Stimulated activated naive B cell treated with anti-CD40 and anti-IgM and Interleukin-4, amounts not matched to agents 10 μg/mL and 1 μg/mL and 100 μg/mL, for 72 hours (primary cell): ENCODE measurements at regions not wholly inside any gene's neighbourhood (a gene's known extent, or its start where the extent isn't known, plus 50 kb on each side); places are given as distances from the start of the nearest gene placed in this dataset.
"Not testable (repeated sequence)": the region's sequence is repeated elsewhere in the genome, so short reads cannot be mapped to it uniquely, and the experiment has no call there.

ENCODE experiments used
- ATAC-seq, 2 donors: fragments of 150-1000 bp; cut with Tn5 transposase; replicated peaks; 2 replicates each; pipeline ENCODE4 v1.10.0; 2021; ENCODE audit warnings: moderate library complexity in 1 of 2
- DNase-seq: peaks from one replicate; pipeline ENCODE4 v3.0.0; 2021
- H3K27ac Mint-ChIP-seq: one replicate; pipeline ENCODE4 v1.8.0; 2022; ENCODE audit warnings: mild to moderate bottlenecking, mixed read lengths
- H3K27me3 Mint-ChIP-seq, 2 donors: one replicate each; pipeline ENCODE4 v1.8.0; 2022; ENCODE audit warnings: mixed read lengths in 2 of 2
- H3K36me3 Mint-ChIP-seq, 2 donors: one replicate each; pipeline ENCODE4 v1.8.0; 2022; ENCODE audit warnings: mixed read lengths in 2 of 2, mild to moderate bottlenecking in 1 of 2
- H3K4me1 Mint-ChIP-seq, 2 donors: one replicate each; pipeline ENCODE4 v1.8.0; 2022; ENCODE audit warnings: mixed read lengths in 2 of 2, mild to moderate bottlenecking in 1 of 2
- H3K4me3 Mint-ChIP-seq, 2 donors: one replicate each; pipeline ENCODE4 v1.8.0; 2022; ENCODE audit warnings: mild to moderate bottlenecking in 2 of 2, mixed read lengths in 2 of 2, moderate library complexity in 1 of 2
- H3K9me3 Mint-ChIP-seq, 2 donors: one replicate each; pipeline ENCODE4 v1.8.0; 2022; ENCODE audit warnings: mixed read lengths in 2 of 2, mild to moderate bottlenecking in 1 of 2

DNA sequence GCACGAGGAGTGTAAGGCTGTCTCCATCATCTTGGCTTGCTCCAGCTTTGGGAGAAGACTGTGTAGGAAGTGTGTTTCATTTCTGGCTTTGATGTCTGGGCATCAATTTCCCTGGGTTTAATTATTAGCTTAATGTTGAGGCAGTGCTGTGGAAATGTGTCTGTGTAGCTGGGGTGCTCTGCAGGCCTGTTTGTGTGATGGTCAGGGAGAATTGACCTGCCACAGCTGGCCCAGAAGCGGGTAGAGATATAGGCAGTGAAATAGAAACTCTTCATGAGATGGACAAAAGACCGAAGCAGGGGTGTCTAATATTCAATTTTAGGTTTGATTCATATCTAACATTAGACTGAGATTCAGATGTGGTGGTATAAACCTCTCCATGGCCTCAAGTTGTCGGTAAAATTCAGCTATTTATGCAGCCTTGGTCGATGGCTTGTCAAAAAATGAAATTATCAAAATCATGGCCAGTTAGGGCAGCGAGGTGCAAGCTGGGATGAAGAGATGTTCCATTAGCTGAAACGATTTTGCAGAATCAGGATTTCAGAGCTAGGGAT lies 95.3 kb upstream of the SNX9 start:
- peaks cover 11 to 13% of the 10 kb centered on the region in 2 donors for H3K36me3 Mint-ChIP-seq
- no peak for ATAC-seq
- H3K4me3 Mint-ChIP-seq: no peak overlapping the region

DNA sequence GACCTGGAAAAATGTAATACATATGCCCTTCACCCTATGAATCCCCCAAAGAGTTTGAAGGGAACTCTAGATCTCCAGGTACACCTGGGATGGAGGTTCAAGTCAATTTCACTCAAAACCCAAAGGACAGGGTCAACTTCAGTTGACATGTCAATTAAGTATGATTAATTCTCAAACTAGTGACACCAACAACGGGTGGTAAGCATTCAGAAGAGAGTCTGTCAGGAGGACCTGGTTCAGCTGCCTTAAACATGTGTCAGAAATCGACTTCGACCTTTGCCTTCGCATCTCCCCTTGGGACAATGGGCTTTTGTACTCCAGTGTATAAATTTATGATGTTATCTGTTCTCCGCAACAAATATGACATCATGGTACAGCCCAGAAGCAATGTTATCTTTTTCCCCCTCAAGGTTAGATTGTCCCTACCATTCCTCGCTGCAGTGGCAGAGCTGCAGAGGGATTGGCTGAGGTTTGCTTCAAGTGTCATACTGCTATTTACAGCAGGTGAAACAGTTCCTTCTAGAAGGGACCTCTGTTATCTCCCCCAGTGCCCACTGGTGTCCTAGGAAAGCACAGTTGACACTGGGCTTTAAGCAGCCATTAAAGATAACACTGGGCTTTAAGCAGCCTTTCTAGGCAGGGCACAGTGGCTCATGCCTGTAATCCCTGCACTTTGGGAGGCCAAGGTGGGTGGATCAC lies 94.7 kb upstream of the SNX9 start:
- Mint-ChIP-seq H3K36me3 (peaks cover 11 to 13% of the 10 kb centered on the region in 2 donors), H3K9me3 (peaks cover 11 to 16% of the 10 kb centered on the region in 2 donors), H3K27me3 (peaks cover 0 to 8% of the 10 kb centered on the region in 2 donors), H3K27ac (no peak overlapping the region), H3K4me1 (no peaks in the 10 kb centered on the region), H3K4me3 (no peak overlapping the region)
- DNase-seq (no peak), ATAC-seq (no peak)

More for the DNA sequence above, 95.3 kb upstream of the SNX9 start:
- DNase-seq: no peak
- peaks cover 0 to 8% of the 10 kb centered on the region in 2 donors for H3K27me3 Mint-ChIP-seq
- peaks cover 11 to 16% of the 10 kb centered on the region in 2 donors for H3K9me3 Mint-ChIP-seq
- no peak overlapping the region for H3K27ac Mint-ChIP-seq
- H3K4me1 Mint-ChIP-seq: no peaks in the 10 kb centered on the region

DNA sequence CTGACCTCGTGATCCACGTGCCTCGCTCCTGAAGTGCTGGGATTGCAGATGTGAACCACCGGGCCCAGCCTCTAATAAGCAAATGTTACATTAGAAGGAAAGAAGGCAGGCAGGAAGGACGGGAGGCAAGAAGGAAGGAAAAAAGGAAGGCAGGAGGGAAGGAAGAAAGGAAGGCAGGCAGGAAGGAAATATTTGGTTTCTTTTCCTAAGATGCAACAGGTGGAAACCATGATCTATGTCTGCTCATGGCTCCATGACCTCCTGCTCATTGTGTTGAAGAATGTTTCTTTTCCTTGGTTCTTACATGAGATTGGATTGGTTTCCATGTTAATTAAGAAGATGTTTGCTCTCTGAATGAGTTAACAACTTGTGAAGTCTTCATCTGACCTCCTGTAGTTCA lies 91.8 kb upstream of the SNX9 start:
- peaks cover under 1 to 1% of the 10 kb centered on the region in 2 donors for H3K9me3 Mint-ChIP-seq
- peaks cover 0 to 8% of the 10 kb centered on the region in 2 donors for H3K27me3 Mint-ChIP-seq
- peaks cover 0 to 1% of the 10 kb centered on the region in 2 donors for H3K36me3 Mint-ChIP-seq
- H3K4me3 Mint-ChIP-seq: no peak overlapping the region
- ATAC-seq (no peak), DNase-seq (no peak)
- H3K4me1 Mint-ChIP-seq: no peaks in the 10 kb centered on the region
- no peak overlapping the region for H3K27ac Mint-ChIP-seq

DNA sequence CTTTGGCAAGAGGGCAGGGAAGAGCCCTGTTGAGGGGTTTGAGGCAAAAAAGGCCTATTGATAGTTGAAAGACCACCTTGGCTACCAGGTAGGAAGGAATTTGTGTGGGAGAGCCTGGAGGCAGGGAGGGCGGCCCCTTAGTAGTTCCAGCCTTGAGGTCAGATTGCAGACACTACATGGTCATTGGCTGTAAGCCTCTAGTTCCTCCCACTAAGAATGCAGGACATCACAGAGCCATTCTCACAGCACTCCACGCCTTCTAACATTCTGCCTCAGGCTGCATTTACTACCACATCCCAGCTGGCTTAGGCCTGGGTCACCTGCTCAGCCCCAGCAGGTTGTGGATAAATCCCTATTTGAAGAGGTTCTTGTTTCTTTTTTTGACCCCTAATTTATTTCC lies 91.0 kb upstream of the SNX9 start:
- H3K27ac Mint-ChIP-seq: no peak overlapping the region
- H3K9me3 Mint-ChIP-seq: peaks cover 0 to 1% of the 10 kb centered on the region in 2 donors
- no peaks in the 10 kb centered on the region for H3K4me1 Mint-ChIP-seq
- no peak overlapping the region for H3K4me3 Mint-ChIP-seq
- DNase-seq (no peak), ATAC-seq (no peak)
- no peaks in the 10 kb centered on the region for H3K36me3 Mint-ChIP-seq
- peaks cover 0 to 8% of the 10 kb centered on the region in 2 donors for H3K27me3 Mint-ChIP-seq

DNA sequence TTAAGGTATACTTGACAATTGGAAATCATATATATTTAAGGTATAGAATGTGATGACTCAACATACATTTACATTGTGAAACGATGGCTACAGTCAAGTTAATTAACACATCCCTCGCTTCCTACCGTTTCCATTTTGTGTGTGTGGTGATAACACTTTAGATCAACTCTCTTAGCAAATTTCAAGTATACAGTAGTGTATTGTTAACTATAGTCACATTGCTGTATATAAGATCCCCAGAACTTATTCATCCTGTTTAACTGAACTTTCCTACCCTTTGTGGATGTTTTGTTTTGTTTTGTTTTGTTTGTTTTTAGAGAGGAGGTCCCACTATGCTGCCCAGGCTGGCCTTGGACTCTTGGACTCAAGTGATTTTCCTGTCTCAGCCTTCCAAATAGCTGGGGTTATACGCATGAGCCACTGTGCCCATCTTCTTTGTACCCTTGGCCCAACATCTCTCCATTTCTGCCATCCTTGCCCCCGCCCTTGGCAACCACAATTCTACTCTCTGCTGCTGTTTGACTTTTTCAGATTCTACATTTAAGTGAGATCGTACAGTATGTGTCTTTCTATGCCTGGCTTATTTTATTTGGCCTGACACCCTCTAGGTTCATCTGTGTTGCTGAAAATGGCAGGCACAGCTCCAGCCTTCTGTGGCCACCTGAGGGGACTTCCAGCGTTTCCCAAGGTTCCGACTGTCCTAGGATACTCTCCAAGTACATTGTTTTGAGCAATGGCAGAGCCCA lies 90.5 kb upstream of the SNX9 start:
- Mint-ChIP-seq H3K27ac (no peak overlapping the region), H3K4me1 (no peaks in the 10 kb centered on the region), H3K9me3 (peaks cover 1 to 3% of the 10 kb centered on the region in 2 donors), H3K4me3 (no peak overlapping the region), H3K27me3 (peaks cover 2 to 8% of the 10 kb centered on the region in 2 donors), H3K36me3 (peaks cover 0 to 1% of the 10 kb centered on the region in 2 donors)
- ATAC-seq: no peak
- no peak for DNase-seq

DNA sequence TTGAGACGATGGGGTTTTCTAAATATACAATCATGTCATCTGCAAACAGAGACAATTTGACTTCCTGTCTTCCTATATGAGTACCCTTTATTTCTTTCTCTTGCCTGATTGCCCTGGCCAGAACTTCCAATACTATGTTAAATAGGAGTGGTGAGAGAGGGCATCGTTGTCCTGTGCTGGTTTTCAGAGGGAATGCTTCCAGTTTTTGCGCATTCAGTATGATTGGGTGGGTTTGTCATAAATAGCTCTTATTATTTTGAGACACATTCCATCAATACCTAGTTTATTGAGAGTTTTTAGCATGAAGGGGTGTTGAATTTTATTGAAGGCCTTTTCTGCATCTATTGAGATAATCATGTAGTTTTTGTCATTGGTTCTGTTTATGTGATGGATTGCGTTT lies 86.5 kb upstream of the SNX9 start:
- not testable (repeated sequence) for H3K4me1 Mint-ChIP-seq, H3K27ac Mint-ChIP-seq, ATAC-seq, H3K4me3 Mint-ChIP-seq, DNase-seq, H3K36me3 Mint-ChIP-seq
- peaks cover 6 to 19% of the 10 kb centered on the region in 2 donors for H3K27me3 Mint-ChIP-seq
- H3K9me3 Mint-ChIP-seq: peaks cover 7 to 16% of the 10 kb centered on the region in 2 donors

DNA sequence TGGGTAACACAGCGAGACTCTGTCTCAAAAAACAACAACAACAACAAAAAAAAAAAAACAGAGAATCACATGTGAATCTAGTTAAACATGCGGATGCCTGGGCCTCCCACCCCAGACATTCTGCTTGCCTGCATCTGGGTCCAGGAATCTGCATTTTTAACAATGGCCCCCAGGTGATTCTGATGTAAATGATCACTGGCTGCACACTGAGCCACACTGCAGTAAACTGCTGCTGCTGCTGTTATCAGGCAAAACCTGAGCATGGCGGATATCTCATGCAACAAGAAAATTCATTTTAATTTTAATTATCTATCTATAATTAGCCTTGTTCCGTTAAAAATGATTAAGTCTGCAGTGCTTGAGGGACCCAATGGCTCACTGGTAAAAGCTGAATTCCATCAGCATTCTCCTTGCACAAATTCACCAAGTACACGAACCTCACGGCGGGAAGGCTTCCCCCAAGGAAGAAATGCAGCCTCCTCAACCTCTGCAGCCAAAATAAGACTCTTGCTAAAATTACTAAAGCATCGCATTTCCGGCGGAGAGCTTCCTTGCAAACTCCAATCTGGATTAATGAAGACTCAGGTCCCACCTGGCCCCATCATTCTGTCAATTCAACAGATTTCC lies 81.6 kb upstream of the SNX9 start:
- no peak for DNase-seq
- Mint-ChIP-seq H3K27me3 (peaks cover 6 to 16% of the 10 kb centered on the region in 2 donors), H3K4me1 (no peaks in the 10 kb centered on the region), H3K9me3 (peaks cover 7 to 16% of the 10 kb centered on the region in 2 donors), H3K4me3 (no peak overlapping the region), H3K27ac (no peak overlapping the region), H3K36me3 (peaks cover 0 to 6% of the 10 kb centered on the region in 2 donors)
- ATAC-seq: no peak

DNA sequence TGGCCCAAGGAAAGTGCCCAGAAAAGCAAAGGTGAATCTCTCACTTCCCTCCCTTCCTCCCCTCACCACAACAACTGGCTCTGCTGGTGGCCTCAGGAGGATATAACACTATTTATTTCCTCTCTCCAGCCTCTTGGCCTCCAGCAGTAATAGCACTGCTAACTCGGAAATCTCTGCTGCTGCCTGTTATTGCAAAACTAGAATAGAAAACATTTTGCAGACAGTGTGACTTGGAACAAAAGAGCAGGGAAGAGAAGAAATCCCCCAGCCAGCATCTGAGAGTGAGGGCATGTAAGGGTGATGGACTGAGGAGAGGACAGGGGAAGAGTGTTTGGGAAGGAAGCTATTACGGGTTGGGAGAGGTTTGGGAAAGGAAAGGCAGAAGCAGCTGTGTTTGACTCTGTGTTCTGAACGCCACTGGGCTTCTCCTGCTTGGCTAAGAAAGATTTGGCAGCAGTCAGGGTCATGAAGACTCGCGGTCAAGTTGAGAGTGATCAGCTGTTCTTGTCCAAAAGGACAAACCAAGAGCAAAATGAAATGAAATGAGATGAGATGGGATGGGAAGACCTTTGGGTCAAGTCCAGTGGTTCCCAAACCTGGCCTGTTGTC lies 81.0 kb upstream of the SNX9 start:
- Mint-ChIP-seq H3K4me3 (no peak overlapping the region), H3K9me3 (peaks cover 7 to 14% of the 10 kb centered on the region in 2 donors), H3K4me1 (peaks cover 0 to 4% of the 10 kb centered on the region in 2 donors), H3K27ac (no peak overlapping the region), H3K36me3 (peaks cover 0 to 6% of the 10 kb centered on the region in 2 donors), H3K27me3 (peaks cover 6 to 16% of the 10 kb centered on the region in 2 donors)
- ATAC-seq: no peak
- no peak for DNase-seq

DNA sequence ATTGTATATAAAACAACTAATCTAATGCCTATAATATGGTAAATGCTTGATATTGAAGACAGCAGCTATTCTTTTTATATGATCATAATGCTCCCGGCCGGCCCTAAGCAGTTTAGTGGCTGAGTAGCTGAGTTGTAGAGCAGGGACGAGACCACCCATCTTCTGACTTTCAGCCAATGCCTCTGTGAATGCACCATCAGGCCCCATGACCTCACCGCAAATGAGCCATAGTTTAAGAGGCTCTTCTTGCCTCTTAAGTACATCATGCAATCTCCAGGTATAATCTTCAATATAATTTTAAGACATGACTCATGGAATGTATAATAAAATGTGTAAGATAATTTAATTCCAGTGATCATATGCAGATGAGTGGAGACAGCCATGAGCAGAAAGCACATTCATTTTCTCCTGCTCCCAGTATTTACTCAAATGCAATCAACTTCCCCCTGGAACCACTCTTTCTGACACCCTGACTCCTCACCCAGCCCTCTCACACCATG lies 78.9 kb upstream of the SNX9 start:
- DNase-seq: no peak
- no peak for ATAC-seq
- no peak overlapping the region for H3K27ac Mint-ChIP-seq

DNA sequence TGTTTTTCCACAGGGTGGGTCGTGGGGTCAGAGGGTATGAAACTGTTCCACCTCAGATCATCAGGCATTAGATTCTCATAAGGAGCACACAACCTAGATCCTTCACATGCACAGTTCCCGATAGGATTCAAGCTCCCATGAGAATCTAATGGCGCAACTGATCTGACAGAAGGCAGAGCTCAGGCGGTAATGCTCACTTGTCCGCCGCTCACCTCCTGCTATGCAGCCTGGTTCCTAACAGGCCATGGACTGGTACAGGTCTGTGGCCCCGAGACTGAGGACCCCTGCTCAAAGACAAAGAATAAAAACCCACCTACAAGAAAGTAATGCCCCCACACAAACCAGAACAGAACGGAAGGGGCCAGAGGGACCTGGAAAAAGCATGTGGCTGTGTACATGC lies 76.1 kb upstream of the SNX9 start:
- H3K4me3 Mint-ChIP-seq: no peak overlapping the region
- H3K27me3 Mint-ChIP-seq: no peaks in the 10 kb centered on the region
- peaks cover 2 to 3% of the 10 kb centered on the region in 2 donors for H3K36me3 Mint-ChIP-seq
- H3K9me3 Mint-ChIP-seq: peaks cover 4 to 10% of the 10 kb centered on the region in 2 donors
- no peak overlapping the region for H3K27ac Mint-ChIP-seq
- no peak for DNase-seq
- peaks cover 15 to 42% of the 10 kb centered on the region in 2 donors for H3K4me1 Mint-ChIP-seq
- ATAC-seq: no peak

More for the DNA sequence above, 78.9 kb upstream of the SNX9 start:
- H3K36me3 Mint-ChIP-seq: no peaks in the 10 kb centered on the region
- peaks cover 0 to 4% of the 10 kb centered on the region in 2 donors for H3K9me3 Mint-ChIP-seq
- H3K4me3 Mint-ChIP-seq: no peak overlapping the region
- peaks cover 3 to 18% of the 10 kb centered on the region in 2 donors for H3K4me1 Mint-ChIP-seq
- H3K27me3 Mint-ChIP-seq: peaks cover 0 to under 1% of the 10 kb centered on the region in 2 donors

DNA sequence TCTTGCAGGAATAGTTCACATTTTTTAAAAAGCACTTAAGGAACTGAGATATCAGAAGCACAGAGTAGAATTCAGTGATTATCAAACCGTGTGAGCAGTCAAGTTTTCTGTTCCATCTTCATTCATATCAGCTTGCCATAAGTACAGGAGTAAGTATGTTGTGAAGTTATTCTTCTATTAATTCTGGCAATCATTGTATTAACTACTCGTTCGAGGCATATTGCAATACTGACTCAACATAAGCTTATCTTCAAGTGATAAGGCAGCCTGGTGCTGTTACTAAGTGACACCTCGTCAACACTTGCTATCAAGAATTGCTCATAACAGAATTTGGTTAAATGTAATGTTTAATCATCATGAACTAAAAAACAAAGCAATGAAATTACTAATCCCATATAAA lies 75.7 kb upstream of the SNX9 start:
- no peaks in the 10 kb centered on the region for H3K27me3 Mint-ChIP-seq
- H3K27ac Mint-ChIP-seq: no peak overlapping the region
- ATAC-seq (no peak), DNase-seq (no peak)
- H3K36me3 Mint-ChIP-seq: peaks cover 2 to 3% of the 10 kb centered on the region in 2 donors
- H3K9me3 Mint-ChIP-seq: peaks cover 4 to 10% of the 10 kb centered on the region in 2 donors
- H3K4me3 Mint-ChIP-seq: no peak overlapping the region
- H3K4me1 Mint-ChIP-seq: peaks cover 18 to 47% of the 10 kb centered on the region in 2 donors

DNA sequence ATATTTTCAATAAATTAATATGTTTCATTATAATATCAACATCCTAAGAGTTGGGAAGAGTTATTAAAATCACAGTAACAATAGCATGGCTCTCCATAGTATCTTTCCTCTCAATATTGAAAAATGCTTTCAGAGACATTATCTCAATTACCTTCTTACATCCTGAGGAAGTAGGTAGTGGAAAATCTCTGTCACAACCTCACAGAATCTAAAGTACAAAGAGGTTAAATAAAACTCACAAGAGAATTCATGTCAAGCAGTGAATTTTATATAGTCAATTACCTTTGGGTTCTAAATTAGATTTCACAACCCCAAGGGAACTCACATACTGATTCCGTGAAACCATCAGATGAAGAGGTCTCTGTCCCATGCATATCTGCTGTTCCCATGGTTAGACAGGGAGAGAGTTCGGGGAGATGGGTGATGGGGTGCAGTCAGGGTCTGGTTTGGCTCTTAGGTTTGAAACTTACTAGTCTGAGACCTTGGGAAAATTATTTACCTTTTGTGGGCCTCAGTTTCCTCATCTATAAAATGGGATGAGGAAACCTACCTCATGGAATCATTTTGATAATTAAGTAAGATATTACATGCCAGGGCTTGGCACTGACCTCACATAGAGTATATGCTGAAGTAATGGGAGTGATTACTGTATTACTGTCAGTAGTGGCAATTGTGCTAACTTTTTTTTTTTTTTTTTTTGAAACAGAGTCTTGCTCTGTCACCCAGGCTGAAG lies 74.0 kb upstream of the SNX9 start:
- ATAC-seq: peak; percentile 24 to 51

DNA sequence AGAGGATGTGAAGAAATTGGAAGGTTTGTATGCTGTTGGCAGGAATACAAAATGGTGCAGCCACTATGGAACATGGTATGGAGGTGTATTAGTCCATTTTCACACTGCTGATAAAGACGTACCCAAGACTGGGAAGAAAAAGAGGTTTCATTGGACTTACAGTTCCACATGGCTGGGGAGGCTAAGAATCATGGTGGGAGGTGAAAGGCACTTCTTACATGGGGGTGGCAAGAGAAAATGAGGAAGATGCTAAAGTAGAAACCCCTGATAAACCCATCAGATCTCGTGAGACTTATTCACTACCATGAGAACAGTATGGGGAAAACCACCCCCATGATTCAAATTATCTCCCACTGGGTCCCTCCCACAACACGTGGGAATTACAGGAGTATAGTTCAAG lies 72.1 kb upstream of the SNX9 start:
- H3K27me3 Mint-ChIP-seq, DNase-seq, H3K36me3 Mint-ChIP-seq, H3K27ac Mint-ChIP-seq, ATAC-seq: not testable (repeated sequence)
- Mint-ChIP-seq H3K9me3 (peaks cover 4 to 10% of the 10 kb centered on the region in 2 donors), H3K4me3 (peak overlapping the region; percentile 5 to 20), H3K4me1 (peaks cover 35 to 81% of the 10 kb centered on the region in 2 donors)

More for the DNA sequence above, 74.0 kb upstream of the SNX9 start:
- Mint-ChIP-seq H3K27me3 (no peaks in the 10 kb centered on the region), H3K9me3 (peaks cover 4 to 10% of the 10 kb centered on the region in 2 donors), H3K4me3 (no peak overlapping the region), H3K27ac (peak overlapping the region; percentile 42), H3K36me3 (peaks cover 2 to 3% of the 10 kb centered on the region in 2 donors), H3K4me1 (peaks cover 26 to 62% of the 10 kb centered on the region in 2 donors)
- no peak for DNase-seq
